SK-N-MC (cell line): ENCODE measurements at regions not wholly inside any gene's neighbourhood (a gene's known extent, or its start where the extent isn't known, plus 50 kb on each side); places are given as distances from the start of the nearest gene placed in this dataset.

Experiments used
- EZH2 ChIP-seq: fragments of 200-600 bp; sonication (generic); IDR thresholded peaks from one replicate; pipeline ENCODE4 v1.6.1; 2017; ENCODE audit warnings: antibody characterized with exemption
- FOXP2 ChIP-seq: optimal IDR thresholded peaks from 2 replicates; pipeline ENCODE3; 2011; ENCODE audit warnings: mild to moderate bottlenecking, moderate library complexity; ENCODE audit not compliant: insufficient read depth; ENCODE audit errors: extremely low read length, control extremely low read depth
- POLR2AphosphoS5 ChIP-seq: IDR thresholded peaks from 2 replicates; pipeline ENCODE4 v1.6.1; 2012; ENCODE audit warnings: mild to moderate bottlenecking, low read depth, low read length, borderline replicate concordance

- TF ChIP-seq POLR2AphosphoS5: no peak
- no peak for TF ChIP-seq EZH2
- TF ChIP-seq FOXP2: no peak
Observed at GRCh38 chr13:59471106-59471505, 692.6 kb downstream of the DIAPH3 start.
